GM18520 (cell line): ENCODE measurements at regions not wholly inside any gene's neighbourhood (a gene's known extent, or its start where the extent isn't known, plus 50 kb on each side); places are given as distances from the start of the nearest gene placed in this dataset.
"Not testable (repeated sequence)": the region's sequence is repeated elsewhere in the genome, so short reads cannot be mapped to it uniquely, and the experiment has no call there.

Experiments used
- ATAC-seq: cut with Tn5 transposase; IDR thresholded peaks from one replicate; pipeline ENCODE4 v1.9.1; 2021; ENCODE audit not compliant: unreplicated experiment

DNA sequence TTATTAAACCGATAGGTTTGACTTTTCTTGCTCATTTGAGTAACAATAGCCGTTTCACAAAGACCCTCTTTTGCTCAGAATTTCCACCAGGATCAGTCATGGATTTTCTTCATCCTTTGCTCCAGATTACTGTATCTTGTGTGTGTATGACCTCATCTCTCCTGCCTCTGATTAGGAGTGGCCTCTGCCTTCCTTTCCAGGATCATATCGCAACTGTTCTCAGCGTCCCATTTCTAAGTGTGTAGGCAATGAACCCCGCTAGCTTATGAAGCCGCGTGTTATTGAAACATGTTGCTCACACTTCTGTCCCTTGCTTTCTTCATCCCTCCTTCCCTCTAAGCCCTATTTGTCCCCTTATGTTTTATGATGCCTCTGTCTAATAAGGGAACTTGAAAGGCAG, 169.8 kb upstream of the RPS23 start:
- no peak for ATAC-seq

- ATAC-seq = no peak
Measured at GRCh38 chr5:82446809-82447208, 168.7 kb upstream of the RPS23 start.

GRCh38 chr5:82445726-82446335, 167.7 kb upstream of the RPS23 start:
- no peak for ATAC-seq

DNA sequence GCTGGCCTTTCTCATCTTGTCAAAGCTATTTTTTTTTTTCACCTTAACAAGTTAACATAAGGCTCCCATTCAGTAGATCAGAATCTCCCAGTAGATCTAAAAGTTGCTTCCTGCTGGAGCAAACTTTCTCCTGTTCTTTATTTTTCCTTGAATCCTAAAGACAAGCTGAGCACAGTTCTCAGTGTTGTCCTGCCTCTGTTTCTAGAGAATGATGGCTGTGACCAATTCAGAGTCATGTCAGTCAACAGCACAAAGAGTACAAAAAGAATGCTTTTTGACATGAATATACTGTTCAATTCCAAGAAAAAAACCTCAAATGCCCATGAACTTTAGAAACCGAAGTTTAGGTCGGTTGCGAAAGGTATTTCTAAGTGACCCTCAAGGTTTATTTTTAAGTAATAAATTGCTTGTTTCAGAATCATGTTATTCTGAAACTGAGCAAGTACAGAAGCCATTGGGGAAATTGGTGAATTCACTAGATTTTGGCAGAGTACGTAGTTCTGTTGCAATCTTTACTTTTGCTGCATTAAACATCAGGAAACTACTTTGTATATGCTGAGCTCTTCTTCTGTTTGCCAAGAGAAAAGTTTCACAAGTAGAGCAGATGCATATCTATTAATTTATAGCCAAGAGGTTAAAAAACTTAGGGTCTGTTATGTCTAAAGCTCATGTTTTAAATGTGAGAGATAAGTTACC, 161.7 kb upstream of the RPS23 start:
- no peak for ATAC-seq

DNA sequence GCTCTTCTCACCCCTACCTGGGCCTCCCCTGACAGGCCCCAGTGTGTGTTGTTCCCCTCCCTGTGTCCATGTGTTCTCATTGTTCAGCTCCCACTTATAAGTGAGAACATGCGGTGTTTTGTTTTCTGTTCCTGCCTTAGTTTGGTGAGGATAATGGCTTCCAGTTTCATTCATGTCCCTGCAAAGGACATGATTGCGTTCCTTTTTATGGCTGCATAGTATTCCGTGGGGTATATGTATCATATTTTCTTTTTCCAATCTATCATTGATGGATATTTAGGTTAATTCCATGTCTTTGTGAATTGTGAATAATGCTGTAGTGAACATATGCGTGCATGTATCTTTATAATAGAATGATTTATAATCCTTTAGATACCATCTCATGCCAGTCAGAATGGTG, 159.4 kb upstream of the RPS23 start:
- ATAC-seq = not testable (repeated sequence)

- no peak for ATAC-seq
Measured at GRCh38 chr5:82436291-82436690, 158.1 kb upstream of the RPS23 start.

- not testable (repeated sequence) for ATAC-seq
Measured at GRCh38 chr5:82434696-82435660, 156.8 kb upstream of the RPS23 start.

DNA sequence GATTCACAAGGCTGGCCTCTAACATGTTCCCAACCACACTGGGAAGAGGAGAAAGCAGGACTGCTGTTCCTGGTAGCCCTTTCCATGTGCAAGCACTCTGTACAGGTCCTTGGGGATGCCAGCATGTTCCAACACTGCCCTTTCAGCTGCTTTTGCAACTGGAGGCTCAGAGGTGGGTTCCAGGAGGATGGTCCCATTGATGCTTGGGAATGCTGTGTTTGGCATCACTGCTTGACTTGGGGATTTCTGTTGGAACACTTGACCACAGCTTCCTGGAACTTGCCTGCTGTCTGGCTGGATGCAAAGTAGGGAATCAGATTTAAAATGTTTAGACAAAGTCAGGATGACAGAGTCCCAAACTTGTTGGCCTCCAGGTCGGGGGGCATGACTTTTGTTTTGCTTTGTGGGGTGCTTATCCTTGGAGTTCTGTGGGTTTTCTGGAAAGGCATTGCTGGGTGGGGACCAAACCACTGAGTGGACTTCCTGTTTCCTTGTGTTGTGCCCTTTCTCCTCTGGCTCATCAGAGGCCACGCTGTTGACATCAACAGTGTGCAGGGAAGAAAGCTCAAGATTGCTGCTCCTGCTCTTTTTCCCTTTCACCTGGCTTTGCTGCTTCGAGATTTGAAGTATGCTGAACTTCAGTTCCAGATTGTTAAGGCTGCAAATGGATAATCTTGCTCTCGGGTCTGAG, 148.5 kb upstream of the RPS23 start:
- no peak for ATAC-seq

GRCh38 chr5:82425591-82425990, 147.4 kb upstream of the RPS23 start:
- no peak for ATAC-seq

DNA sequence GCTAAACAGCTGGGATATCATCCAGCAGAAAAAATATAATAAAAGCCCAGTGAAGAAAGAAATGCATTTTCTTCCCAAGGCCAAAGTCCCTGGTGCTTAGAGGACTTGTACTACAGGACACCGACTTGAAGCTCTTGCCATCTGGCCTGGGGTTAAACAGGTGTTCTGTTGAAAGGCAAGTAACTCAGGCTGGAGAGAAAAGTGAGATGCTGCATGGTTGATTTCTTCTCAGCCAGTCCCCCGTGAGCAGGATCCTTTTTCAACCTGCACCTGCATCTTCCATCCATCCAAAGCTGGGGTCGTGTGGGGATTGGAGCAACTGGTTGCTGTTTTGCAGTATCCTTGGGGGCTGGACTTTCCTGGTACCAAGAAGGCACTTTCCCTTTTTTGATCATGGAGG, 146.1 kb upstream of the RPS23 start:
- ATAC-seq = no peak

DNA sequence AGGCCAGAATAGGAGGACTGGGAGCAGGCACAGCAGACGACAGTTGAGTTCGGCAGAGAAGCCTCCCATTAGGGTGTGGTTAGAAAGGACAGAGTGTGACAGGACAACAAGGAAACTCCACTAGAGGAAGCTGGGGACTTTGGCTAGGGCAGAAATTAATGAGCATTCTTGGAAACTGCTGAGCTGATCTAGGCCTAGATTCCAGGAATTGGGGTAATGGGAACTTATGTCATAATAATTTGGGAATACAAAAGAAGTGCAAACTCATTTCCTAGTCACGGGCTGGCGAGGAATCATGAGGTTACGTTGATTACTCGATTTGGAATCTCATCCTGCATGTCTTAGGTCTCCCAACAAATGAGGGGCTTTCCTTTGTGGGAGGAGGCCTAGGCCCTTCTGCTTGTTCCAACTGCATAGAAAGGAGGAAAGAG, 144.6 kb upstream of the RPS23 start:
- no peak for ATAC-seq

DNA sequence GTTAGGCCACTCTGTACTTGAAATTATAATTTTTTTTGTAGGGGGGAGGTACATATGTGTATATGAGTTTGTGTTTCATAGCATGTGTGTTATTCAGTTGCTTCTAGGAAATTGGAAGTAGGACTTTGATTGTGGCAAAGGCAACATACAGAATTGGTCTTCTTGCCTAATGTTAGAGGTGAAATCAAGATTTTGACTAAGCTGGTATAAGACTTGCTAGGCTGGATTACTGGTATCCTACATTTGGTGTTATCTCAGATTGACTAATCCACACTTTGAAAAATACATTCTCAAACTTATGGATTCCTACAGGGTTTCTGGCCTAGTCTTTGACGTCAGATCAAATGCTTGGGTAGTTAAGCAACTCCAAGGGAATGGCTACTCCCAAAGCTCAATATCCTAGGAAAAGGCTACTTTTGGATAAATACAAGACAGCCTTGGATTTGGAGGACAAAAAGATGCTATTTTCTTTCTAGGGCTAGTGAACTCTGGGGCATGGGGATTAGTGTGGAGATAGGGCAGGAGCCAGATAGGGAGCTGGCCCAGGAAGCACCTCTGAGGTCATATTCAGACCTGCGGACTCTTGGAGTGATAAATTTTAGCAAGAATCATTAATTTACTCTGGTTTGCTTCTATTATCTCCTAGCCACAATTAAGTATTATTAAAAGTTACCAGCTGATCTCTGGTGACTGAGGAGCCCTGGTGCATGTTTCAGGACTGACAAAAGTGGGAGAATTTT, 144.0 kb upstream of the RPS23 start:
- no peak for ATAC-seq

- no peak for ATAC-seq
Measured at GRCh38 chr5:82421119-82421518, 143.0 kb upstream of the RPS23 start.

GRCh38 chr5:82420524-82420923, 142.4 kb upstream of the RPS23 start:
- ATAC-seq = not testable (repeated sequence)

DNA sequence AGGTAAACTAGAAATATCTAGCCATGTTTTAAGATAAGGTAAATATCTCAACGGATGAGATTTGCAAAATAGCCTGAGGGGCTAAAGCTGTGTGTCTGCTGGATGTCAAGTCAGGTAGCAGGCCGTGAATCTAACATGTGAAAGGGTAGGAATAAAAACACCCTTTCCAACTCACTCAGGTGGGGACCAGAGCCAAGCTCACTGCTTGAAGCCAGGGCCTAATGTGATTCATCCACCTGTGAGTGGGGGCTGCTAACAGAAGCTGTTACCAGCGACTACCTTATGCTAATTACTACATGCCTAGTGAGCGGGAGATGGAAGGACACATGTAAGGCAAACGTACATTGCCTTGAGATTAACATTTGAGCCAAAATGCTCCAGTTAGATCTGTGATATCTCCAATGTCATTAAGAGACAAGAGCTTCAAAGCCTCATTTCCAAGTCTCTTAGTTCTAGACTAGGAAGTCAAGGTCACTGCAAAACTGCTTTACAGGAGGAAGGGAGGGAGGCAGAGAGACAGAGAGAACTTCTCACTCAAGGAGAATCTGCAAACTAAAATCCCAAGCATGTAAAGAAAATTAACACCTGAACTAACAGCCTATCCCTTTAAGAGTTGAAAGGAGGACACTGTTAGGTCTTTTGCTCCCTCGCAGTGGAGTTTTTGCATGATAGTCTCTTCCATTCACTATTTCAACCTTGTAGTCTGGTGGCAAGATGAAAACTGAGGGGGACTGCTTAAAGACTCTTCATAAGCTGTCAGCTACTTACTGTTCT, 141.6 kb upstream of the RPS23 start:
- ATAC-seq = no peak

DNA sequence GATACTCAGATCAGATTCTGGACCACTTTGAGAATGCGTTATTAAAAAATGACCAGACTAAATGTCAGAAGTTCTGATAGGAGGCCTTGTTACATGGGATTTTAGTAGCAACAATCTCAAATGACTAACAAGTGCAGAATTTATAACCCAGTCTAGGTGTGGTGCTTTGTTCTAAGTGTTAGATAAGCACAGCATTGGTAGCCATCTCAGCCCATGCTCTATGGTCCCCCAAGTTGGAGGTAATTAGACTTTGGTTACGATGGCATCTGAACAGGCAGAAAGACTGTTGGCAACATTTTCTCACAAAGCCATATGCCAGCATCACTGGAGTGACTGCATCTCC, 140.4 kb upstream of the RPS23 start:
- no peak for ATAC-seq

- ATAC-seq = no peak
Measured at GRCh38 chr5:82417776-82418607, 139.8 kb upstream of the RPS23 start.

- ATAC-seq = no peak
Measured at GRCh38 chr5:82416512-82416911, 138.4 kb upstream of the RPS23 start.

GRCh38 chr5:82414041-82414388, 135.9 kb upstream of the RPS23 start:
- ATAC-seq = no peak
